DMS153 (cell line): ENCODE measurements at regions not wholly inside any gene's neighbourhood (a gene's known extent, or its start where the extent isn't known, plus 50 kb on each side); places are given as distances from the start of the nearest gene placed in this dataset.
"Not testable (repeated sequence)": the region's sequence is repeated elsewhere in the genome, so short reads cannot be mapped to it uniquely, and the experiment has no call there.

Experiments used
- DNase-seq: peaks from one replicate; lab custom pipeline; 2025; lab: John Stamatoyannopoulos, UW

DNA sequence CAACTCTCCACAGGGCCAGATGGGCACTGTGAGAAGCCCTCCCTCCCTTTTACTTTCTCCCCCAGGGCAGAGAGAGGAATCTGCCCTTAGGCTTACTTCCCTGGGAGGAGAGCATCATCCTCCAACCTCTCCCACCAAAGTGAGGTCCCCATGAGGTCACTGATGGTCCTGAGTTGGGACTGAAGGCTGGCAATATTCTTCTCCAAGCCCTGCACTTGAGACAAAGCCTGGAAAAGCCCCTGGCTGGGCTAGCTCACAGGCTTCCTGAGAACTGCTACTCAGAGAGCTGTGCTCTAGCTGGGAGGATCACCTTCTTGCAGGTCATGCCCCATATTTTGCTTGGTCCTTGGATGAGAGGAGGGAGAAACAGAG is 110.0 kb upstream of the MEF2A start:
- no peak for DNase-seq

DNA sequence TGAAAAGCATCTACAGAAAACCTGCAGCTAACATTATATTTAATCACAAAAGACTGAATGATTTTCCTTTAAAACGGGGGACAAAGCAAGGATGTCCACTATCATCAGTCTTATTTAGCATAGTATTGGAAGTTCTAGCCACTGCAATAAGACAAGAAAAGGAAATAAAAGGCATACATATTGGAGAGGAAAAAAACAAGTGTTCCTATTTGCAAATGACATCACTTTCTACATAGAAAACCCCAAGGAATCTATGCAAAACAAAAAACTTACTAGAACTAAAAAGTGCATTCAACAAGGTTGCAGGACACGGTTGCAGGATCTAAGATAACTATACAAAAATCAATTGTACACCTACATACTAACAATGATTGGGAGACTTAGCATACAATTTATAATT is 101.6 kb upstream of the MEF2A start:
- no peak for DNase-seq

DNA sequence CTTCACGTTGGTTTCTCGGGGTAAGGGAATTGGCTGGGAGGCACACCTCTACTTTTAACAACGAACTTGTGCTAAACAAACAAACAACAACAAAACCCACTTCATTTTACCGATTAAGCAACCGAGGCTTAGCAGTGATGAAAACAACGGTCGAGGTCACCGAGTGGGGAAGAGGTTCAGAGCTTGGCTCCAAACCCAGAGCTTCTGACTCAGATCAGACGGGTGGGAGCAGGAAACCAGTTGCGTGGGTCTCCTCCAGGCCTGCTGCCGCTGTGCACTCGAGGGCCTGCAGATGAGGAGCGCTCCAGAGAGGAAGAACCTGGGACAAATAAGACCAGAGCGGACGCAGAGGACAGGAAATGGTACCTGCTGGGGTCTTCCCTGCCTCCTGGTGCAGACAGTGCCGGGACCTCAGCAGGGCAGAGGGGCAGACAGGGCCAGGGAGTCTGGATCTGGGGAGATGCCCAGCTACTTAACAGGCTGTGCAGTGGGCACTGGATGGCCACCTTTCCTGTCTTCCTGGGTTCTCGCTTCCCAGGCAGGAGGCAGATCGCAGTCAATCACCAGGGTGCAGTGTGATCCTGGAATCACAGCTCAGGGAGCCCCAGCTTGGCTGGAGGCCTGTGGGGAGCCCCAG is 99.0 kb upstream of the MEF2A start:
- no peak for DNase-seq

DNA sequence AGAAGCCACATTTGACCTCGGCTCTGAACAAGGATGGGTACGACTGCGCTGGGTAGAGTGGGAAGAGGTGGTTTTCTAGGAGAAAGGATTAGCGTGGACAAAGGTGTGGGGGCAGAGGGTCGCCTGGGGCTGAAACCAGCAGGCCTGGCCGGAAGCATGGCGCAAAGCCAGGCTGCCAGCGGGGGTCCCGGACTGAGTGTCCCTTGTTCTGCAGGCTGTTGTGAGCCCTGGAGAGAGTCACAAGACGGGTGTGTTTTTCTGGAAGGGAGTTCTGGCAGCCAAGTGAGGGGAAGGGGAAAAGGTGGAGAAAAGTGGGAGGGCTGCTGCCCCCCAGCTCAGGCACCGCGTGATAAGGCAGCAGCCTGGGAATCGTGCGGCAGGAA is 98.5 kb upstream of the MEF2A start:
- DNase-seq: no peak

DNA sequence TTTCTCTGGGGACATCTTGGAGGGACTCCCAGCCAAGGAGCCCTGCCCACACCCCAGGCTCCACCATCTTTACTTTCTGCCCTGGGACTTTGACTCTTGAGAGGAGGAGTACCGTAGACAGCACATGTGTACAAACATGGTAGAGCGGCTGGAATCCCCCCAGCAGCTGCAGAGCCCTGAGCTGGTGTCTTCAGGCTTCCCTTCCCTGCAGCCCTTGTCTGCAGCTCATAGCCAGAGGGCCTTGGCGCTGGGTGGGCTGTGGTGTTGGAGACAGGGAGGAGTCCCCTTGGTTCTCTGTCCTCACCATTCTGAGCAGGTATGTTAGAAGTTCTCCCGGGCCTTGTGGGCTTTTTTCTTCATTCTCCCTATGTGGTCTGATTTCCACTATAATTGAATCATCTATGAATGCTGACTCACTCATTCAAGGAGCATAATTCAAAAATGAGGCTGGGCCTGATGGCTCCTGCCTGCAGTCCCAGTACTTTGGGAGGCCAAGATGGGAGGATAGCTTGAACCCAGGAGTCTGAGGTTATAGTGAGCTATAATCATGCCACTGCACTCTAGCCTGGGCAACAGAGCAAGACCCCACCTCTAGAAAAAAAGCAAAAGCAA is 97.8 kb upstream of the MEF2A start:
- no peak for DNase-seq

DNA sequence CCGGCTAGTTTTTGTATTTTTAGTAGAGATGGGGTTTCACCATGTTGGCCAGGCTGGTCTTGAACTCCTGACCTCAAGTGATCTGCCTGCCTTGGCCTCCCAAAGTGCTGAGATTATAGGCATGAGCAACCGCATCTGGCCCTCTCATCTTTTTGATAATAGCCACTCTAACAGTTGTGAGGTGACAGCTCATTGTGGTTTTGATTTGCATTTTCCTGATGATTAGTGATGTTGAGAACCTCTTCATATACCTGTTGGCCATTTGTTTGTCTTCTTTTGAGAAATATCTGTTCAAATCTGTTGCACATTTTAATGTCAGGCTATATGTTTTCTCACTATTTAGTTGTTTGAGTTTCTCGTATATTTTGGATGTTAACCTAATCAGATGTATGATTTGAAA is 95.6 kb upstream of the MEF2A start:
- not testable (repeated sequence) for DNase-seq

DNA sequence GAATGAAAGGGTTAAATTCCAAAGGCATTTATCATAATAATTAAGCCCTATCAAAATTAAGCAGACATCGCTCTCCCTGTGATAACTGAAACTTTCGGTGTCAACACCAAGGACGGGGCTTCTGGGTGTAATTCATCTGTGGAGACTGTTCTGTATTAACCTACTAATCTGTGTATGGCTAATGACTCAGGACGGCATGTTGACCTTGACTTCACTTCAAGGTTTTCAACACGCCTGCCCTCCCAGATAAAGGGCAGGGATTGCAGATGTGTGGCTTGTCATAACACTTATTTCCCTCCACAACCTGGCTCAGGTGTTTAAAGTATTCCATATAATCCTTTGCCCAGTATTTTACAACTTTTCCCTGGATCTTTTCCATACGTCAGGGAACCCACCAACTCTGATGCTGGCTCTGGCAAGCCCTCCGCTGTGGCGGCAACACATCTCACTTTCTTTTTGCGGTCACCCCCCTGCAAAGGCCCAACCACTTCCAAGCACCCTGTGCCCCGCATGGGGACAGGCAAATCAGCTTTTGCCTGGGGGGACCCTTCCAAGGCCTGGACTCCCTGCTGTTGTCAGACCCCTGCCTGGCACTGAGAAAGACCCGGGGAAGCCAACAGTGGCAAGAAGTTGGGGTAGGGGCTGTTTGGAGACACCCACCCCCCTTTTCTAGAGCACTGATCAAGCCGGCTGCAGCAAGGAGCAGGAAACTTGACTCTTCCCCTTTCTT is 93.2 kb upstream of the MEF2A start:
- no peak for DNase-seq

DNA sequence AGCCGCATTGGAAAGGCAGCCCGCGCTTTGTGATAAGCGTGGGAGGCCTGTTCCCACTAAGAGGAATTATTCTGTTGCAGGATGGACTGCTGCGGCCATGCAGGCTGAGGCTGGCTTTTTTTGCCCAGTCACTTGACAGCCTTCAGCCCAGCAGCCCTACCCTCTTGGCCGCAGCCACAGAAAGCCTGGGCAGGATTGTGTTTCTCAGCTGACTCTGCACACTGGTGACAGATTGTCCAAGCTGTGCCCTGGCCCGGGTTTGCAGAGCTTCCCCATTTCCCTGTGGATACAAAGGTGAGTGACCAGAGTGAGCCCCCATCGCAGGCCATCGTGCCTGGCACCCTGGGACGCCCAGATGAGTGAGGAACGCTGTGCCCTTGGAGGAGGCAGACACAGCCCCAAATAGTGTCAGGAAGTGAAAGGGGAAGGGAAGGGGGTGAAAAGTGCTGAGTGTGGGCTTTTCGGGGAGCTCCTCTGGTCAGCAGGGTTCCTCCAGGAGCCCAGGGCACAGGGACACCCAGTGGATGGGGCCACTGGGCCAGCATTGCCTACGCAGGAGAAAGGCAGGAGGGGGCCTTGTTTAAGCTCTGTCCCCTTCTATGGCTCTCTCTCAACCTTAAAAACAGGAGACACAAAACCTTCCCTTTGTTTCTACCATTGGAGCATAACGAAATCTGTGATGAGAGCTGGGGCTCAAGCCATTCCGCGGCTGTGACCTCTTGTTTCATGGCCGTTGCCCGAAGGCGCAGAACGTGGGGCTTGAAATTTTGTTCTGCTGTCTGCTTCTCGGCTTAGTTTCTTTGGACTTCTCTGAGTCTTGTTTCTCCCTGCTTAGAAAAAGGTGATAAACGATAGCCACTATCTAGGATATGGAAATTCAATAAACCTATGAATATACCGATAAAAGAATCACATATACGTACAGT is 91.5 kb upstream of the MEF2A start:
- DNase-seq: no peak

DNA sequence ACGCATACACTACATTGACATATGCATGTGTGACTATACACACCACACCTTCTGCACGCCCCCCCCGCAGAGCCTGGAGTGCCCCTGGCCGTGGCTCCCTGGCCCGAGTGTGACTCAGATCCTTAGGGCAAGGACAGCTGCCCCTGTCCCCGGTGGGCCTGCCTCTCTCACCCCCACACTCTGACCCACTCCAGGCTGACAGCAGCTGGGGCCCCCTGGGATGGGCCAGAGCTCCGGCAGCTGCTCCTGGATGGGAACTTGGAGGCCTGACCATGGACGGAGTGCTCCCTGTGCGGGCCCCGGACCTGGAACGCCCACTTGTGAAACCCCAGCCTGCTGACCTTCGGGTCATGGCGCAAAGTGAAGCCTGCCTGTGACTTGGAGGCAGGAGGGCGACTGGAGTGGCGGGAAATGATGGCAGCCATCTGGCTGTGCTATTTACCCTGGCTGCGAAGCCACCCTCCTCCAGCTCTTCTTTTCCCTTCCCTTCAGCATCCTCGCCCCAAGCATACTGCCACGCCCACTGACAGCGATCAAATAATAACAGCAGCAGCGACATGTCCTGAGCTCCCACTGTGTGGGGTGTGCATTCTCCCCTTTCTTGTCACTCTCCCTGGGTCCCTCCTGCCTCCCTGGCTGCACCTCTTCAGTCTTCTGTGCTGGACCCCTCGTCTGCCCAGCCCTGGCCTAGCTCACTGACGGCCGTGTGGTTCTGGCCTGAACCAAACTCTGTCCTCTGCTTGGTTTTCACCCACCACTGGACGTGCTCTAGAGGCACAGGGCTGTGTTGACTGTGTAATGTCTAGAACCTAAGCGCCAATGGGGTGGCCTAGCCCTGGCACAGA is 90.7 kb upstream of the MEF2A start:
- no peak for DNase-seq

DNA sequence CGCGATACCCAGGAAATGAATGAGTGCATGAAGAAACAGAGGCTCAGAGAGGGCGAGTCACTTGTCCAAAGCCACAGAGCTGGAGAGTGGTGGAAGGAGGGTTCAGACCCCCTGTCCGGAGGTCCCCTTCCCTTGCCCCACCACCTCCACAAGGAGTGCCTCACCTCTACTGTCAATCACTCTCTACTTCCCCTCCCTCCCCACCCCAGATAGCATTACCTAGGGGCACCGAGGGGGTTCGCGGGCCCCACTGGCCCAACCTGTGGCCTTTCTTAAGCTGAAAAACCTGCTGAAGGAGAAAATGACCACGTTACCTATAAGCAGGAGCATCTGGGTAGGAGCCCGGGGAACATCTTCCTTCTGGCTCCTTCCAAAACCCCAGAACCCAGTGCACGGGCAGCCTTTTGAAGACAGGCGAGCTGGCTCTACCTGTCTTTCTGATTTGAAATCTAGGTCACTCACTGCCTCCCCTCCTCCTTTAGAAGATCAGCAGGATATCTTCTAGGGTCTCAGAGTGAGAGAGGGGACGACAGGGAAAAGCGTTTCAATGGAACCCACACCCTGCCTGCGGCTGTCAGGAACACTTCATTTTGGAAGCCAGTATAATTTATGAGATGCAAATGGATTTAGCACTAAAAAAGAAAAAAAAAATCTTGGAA is 89.9 kb upstream of the MEF2A start:
- no peak for DNase-seq

DNA sequence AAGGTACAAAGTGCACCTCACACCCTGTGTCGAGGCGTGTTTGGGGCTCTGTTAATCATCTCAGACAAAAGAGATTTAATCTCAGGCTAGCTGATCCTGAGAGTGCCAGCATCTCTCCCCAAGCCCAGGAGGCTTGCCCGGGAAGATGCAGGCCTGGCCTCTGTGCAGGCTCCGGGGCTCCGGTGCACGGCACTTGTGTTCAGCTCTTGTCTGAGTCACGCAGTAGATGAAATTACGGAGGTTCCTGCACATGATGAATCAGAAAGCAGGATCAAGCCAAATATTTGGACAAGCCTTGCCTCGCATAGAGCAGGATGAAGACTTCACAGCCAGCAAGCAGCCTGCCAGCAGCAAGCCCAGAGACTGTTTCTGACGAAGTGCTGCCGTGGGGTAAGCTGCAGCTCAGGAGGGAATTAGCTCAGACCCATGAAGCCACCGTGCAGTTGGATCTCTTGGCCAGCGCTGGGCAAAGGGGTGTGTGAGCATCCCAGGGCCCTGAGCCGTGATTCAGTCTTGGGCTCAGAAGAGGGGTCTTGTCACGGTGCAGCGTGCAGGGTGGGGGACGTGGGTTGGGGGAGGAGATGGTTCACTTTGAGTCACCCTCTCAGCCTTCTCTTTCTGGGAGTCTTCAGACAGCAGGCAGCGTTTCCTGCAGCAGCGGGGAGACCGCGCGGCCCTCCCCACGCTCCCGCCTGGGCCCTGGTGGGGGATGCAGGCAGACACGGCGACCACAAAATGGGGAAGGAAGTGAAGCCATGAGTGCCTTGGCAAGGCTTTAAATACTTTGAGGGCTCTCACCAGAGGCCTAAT is 89.2 kb upstream of the MEF2A start:
- DNase-seq: no peak

DNA sequence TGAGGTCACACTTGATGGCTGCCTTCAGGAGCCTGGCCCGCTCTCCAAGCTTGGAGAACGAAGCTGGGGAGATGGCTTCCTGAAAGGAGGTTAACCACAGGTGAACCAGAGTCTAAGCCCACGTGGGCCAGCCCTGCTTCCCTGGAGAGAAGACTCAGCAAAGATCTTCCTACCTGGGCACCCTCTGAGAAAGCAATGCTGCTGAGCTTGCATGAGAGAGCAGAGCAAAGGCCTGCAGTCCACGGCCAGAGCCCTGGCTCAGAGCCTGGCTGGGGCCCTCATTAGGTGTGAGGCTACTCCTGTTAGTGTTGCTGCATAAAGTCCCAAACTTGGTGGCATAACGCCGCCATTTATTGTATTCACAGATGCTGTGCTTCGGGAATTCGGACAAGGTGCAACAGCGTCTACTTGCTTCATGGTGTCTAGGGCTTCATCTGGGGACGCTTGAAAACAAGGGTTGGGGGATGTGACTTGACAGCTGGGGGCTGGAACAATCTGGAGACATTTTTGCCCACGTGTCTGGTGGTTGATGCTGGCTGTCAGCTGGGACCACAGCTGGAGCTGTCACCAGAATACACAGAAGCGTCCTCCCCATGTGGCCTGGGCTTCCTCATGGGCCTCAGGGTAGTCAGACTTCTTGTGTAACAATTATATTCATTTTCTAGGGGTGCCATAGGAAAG is 87.9 kb upstream of the MEF2A start:
- no peak for DNase-seq

DNA sequence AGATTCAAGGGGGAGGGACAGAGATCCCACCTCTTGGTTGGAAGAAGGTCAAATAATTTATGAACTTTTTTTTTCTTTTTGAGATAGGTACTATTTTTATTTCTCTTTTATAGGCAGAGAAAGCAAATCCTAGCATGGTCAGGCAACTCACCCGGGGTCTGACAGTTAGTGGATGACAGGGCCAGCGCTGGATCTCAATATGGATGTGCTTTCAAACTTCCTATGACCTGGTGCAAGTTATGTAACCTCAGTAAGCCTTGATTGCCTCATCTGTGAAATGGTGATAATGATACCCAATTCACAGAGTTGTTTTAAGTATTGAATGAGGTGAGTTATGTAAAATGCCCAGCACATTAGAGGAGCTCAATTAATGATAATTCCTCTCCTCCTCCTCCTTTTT is 86.8 kb upstream of the MEF2A start:
- no peak for DNase-seq

DNA sequence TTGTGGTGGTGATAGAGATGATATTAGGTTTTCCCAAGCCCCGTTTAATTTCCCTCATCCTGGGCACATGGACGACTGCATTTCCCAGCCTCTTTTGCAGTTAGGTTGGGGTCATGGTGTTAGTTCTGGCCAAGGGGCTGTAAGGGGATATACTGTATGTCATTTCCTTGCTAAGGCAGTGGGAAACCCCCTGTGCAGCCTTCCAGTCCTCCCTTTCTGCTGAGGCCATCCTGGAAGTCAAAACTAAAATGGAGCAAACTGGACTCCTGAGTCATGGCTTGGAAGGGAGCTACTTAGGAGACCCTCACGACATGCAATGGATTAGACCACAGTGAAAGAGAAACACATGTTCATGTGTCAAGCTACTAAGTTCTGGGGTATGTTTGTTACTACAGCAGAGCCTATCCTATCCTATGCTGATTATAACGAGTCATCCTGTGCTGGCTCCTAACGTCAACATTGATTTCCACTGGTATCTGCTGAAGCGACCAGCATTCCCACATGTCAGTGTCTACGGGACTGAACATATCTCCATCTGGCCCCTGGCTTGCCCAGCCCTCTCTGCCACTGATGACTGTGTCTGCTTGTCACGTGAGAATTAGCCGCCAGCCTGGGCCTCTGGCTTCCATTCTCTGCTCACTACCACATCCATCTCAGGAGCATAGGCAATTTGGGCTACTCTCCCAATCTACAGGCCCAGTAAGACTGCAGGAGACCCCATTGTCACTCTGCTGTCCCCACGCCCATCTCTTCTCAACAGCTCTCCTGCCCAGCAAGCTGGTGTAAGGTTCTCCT is 85.6 kb upstream of the MEF2A start:
- DNase-seq: no peak

DNA sequence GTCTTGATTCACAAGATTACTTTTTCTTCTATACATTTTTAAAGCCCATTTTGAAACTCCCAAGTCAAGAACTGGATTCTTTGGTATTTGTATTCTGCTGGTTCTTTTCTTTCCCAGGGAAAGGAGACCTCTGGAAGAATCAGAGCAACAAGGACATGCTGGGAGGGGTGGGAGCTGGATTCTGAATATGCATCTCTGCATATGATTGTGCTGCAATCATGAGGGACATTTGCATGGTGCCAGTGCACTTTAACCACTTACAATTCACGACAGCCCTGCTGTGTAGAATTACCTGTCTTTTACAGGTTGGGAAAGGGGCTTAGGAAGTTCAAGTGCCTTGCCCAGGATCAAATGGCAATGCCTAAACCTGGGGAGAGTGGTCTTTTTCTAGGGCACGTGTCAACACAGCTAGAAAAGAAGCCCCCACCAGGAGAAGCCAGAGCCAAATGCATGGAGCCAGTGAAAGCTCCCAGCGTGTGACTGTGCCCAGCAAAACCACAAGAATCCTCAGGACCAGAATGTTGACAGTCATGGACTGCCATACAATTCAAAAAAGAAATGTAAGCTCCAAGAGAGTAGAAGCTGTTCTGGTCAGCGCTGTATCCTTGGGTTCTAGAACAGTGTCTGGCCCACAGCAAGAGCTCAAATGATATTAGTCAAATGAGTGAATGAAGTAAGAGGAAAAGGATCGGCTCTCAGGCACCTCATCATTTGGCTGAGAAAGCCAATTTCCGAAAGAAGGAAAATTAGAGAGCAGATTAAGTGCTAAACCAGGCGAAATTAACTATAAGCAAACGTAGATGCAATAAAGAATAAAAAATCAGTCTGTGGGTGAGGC is 84.5 kb upstream of the MEF2A start:
- DNase-seq: no peak

DNA sequence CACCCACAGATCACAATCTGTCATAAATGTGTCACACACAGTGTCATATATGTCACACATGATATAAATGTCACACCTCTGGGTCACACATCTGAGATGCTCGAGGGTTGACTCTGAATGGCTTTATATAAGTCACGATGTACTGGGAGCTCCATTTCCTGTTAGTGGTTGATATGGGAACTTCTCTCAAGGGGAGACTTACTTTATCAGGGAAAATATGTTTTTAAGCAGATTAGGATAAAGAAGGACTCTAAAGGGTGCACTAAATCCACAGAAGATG is 83.9 kb upstream of the MEF2A start:
- no peak for DNase-seq

DNA sequence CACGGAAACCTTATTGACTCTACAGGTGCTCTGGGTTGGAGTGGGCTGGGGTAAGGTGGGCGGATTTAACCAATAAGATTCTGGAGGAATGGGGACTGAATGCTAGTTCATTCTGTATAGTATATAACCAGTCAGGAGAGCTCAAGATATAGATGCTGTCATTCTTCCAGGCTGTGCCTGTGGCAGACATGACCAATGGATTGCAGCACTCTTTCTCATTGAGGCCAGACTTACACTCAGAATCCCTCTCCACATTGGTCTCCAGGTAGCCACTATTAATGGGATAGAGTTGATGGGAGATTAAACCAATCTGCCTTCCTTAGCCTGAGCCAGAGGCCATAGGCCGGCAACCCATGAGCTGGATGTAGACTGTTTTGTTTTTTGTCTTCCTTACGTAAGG is 82.8 kb upstream of the MEF2A start:
- no peak for DNase-seq
